Stimulated activated CD4-positive, alpha-beta T cell treated with anti-CD3 and anti-CD28 coated beads, Interleukin-1b, Interleukin-23, amount 100 ng/mL, for 48 hours (primary cell): ENCODE measurements at regions not wholly inside any gene's neighbourhood (a gene's known extent, or its start where the extent isn't known, plus 50 kb on each side); places are given as distances from the start of the nearest gene placed in this dataset.

ENCODE experiments used
- DNase-seq: peaks from one replicate; pipeline ENCODE4 v3.0.0-alpha.2; 2020

DNA sequence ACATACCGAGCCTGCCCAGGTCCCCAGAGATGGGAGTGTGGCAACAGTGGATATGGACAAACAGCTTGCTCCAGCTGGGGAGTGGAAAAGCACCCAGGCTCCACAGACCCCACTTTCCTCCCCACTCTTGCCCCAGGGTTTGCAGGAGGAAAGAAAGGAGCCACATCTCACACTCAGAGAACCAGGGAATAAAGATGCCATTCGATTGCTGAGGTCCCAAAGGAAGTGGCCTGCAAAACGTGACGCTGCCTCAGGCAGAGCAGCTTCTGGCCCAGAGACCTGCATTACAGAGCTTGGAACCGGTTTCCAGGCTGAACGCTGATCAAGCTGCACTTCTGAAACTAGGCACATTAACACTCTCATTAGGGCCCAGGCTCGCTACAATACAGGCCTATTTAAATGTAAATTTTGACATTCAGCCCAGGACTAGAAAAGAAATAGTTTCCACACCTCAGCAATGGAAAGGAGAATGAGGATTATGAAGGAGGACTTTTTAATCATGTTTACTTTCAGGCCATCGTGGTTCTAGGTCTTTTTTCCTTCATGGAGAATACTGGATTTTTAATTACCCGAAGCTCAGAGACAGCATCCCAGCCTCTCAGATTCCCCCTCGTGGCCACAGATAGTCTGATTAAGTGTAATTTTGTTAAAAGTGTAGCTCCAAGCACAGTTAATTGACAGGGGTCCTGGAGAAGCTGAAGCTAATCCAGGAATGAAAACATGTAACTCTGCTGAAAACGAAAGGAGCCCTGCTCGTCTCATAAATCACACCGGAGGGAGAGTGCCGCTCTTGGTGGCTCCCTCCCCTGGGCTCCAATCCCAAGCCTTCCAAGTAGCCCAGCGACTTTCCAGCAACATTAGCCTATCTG, 221.3 kb upstream of the RAB6C start:
- DNase-seq = no peak

DNA sequence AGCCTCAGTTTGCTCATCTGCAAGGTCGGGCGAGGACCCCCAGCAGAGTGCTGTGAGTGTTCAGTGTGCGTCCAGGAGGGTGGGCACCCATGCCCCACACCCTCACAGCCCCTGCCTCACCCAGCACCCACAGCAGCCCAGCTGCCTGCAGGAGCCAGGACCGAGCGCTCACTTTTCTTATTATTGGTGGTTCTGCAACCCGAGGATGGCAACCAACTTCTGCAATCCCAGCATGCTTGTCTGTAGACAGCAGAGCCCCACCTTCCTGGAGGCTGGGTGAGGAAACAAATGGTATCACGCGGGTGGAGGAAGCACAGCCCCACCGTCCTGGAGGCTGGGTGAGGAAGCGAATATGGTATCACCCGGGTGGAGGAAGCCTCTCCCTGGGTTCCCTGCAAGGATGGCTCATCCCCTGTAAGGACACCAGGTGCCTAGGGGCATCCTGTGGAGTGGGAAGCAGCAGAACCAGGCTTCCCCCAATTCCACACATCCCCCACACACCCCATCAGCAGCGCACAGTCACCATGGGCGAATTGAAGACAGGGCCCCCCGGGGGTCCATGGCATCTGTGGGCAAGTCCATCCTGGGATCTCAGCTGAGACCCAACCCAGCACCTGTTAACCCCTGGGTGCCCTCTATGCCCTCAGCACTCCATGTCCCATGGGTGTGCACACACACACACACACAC, 220.5 kb upstream of the RAB6C start:
- no peak for DNase-seq

DNA sequence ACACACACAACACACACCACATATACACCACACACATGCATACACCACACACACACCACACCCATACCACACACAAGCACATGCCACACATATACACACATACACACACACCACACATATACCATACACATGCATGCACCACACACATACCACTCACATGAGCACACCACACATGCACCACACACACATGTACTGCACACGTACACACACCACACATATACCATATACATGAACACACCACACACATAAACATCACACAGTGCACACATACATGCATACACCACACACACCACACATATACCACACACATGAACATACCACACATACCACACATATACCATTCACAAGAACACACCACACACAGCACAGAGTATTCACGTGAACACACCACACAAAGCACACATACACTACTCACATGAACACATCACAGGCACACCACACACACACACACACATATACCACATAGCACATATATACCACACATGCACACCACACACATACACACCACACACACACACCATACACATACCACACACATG, 219.9 kb upstream of the RAB6C start:
- DNase-seq = no peak

DNA sequence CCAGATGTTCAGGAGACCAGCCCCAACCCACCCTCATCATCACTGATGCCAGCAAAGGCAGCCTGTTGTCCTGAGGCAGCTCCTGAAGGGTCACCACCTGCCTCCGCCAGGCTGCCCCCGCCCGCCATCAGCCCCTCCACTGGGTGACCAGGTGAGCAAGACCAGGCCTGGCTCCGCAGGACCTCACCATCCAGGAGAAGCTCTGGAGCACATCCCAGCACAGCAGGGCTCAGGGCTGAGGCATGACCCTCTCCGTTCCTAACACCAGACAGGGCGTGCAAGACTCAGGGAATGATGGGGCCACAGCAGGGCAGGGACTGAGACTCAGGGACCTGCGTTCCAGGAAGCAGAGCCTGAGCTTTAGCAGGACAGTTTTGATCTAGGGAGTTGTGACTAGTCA, 218.8 kb upstream of the RAB6C start:
- DNase-seq = no peak

DNA sequence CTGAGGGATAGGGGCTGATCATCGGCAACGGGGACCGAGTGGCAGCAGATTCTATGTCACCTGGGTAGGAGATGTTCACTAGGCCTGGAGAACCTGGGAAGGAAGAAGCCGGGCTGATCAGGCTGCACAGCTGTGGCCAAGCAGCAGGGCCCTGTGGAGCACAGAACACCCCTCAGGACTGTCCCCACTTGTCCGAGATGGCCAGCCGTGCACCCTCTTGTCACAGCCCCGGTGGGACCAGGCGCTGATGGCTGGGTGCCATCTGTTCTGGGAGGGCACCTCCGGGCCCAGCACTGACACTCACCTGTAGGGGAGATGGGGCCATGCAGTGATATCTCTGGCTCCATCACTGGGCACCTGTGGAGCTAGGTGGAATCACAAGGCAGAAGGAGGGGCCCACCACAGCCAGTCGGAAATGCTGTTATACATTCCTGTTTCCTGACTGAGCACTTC, 217.9 kb upstream of the RAB6C start:
- DNase-seq = no peak

DNA sequence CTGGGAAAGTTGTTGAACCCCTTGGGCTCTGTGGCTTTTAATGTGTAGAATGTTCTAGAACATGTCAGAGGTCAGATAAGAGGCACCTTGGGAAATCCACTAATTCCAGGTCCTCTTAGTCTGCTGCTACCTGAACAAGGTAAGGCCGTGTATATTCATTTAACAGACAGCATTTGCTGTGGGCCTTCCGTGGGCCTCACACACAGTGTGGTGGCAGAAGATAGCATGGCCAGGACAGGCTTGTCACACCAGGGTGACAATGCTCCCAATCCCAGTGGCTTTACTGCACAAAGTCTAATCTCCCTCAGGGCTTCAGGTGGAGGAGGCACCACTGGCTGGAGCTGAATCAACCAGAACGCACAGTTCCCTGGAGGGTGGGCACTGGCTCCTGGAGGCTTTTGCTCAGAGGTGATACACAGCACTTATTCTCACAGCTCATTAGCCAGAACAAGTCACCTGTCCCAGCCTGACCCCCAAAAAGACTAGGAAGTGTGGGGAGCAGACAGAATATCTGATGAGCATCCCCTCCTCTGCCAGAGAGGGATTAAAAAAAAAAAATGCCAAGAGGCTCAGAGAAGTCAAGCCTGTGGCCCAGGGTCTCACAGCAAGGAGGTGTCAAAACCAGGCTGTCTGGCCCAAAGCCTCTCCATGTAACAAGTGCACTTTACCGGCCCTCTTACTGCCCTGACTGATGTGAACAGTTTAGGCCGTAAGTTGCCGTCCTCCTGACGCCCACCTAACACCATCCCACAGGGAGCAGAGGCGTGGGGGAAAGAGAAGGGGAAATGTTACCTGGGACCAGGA, 216.9 kb upstream of the RAB6C start:
- no peak for DNase-seq

DNA sequence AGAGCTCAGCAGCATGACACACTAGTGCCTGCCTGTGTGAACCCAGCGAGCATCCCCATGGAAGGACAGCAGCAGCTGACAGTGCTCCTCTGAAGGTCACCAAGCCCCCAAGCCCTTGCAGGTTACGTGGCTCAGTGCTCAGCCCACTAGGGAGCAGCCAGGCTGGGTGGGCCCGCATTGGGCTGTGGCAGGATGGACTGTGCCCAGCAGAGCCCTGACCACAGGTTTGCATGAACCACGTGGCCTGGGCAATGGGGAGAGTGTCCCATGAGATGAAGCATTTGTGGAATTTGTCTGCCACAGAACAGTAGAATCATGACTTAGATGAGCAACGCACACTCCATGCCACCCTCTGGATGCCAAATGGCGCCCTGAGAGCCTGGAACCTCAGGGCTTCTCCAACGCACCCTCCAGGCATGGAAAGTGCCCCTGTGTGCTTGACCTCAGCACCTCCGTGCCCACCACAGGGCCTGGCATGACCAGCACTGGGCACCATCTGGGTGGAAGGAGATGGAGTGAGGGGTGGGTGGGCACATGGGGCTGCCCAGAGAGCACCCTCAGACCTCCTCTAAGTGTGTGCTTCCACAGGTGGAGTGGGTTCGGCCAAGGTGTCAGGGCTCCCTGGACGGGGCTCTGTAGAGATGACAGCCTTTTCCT, 216.1 kb upstream of the RAB6C start:
- no peak for DNase-seq

DNA sequence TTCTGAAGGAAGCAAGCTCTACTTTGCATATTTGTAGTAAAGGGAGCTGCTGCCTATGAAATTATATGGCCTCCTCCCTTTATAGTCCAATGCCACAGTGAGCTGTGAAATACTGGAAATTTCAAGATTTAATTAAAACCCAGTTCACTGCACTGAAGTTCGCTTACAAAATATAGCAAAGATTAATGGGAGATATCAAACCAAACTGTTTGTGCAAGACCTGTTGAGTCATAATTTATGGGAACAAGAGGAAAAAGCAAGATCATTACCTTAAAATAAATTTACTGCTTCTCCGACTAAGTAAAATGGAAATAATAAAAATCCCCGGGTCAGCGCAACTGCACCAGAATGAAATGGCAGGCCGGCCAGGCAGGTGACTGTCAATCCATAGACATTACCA, 215.5 kb upstream of the RAB6C start:
- DNase-seq = no peak

DNA sequence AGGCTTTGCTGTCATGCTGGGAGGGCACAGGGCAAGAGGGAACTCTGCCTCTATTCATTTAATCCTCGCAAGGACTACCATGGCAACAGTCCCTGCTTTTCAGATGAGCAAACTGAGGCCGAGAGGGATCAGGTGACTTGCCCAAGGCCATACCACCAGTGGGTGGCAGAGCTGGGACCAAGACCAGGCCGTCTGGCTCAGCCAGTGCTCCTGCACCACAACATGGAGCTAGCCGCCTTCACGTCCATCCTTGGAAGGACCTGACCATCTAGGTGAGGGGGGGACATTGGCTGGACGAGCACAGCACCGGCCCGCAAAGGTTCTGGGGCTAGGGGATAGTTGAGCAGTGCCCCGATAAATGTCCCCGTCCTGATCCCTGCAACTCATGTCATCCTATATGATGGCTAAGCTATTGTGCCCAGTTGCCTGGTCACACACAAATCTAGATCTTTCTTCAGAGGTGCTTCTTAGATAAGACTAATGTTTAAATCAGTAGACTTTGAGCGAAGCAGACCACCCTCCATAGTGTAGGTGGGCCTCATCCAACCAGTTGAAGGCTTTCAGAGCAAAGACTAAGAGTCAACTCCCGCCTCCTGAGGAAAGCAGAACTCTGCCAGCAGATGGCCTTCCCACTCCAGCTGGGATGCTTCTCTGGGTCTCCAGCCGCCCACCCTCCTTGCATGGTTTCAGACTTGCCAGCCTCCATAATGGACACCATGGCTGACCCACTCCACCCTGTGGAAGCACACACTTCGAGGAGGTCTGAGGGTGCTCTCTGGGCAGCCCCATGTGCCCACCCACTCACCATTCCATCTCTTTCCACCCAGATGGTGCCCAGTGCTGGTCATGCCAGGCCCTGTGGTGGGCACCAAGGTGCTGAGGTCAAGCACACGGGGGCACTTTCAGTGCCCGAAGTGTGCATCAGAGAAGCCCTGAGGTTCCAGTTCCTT, 214.8 kb upstream of the RAB6C start:
- no peak for DNase-seq

DNA sequence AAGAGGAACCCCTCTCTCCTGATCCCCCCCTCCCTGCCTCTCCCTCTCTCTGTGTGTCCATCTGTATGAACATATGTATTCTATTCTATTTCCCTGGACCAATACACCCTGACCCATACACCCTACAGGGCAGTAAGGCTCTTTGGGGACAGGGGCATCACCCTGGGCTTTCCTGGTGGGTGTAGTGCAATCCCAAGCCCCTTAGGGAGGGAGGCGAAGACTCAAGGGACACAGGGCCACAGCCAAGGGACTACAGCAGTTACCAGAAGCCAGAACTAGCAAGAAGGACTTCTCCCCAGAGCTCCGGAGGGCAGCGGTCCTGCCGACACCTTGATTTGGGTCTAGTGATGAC, 214.2 kb upstream of the RAB6C start:
- DNase-seq = no peak

DNA sequence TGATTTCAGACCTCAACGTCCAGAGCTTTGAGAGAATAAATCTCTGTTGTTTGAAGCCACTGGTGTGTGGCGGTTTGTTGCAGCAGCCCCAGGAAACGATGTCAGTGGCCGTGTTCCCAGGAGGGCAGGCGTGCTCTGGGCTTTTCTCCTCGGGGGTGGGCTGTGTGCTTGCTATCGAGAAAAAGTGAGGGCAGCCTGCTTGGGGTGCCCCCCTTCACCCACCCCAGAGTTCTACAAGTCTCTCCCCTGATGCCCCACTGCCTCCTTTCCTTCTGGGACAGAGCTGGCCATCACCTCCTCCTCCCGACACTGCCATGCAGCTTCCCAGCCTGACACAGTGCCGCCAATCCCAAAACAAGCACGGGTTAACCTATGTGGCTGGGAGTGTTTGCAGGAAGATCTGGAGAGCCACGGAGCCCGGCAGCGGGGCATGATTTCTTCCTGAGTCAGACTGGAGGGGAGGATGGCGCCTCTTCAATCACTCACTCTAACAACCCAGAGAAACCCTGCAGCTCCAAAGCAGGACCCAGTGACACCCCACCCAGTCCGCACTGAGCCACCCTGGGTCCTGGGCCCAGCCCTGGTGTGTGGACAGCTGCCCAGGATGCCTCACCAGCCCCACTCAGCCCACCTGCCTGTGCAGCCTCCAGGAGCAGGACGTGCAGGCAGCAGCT, 213.7 kb upstream of the RAB6C start:
- no peak for DNase-seq

DNA sequence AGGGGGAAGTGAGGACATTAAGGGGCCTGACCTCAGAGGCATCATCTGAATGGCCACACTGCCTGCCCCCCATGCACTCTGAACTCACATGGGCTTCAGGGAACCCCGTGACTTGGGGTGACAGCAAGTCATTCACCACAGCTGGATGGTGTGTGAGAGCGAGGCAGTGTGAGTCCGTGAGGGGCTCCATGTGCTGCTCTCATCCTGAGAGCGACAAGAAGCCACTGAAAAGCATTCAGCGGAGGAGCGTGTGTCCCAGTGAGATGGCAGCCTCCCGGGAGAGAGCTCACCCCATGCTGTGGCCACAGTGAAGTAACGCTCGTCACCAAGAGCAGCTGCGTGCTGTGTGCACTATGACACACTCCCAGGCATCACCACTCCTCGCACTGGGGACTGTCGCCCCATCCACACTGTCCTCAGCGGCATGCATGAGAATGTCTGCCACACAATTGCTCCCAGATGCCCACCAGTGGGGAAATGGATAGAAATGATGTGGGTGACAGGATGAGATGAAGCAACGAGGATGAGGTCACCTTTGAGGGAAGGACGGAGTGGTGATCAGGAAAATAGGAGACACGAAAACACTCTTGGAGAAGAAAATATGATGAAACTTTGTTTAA, 213.0 kb upstream of the RAB6C start:
- DNase-seq = no peak

DNA sequence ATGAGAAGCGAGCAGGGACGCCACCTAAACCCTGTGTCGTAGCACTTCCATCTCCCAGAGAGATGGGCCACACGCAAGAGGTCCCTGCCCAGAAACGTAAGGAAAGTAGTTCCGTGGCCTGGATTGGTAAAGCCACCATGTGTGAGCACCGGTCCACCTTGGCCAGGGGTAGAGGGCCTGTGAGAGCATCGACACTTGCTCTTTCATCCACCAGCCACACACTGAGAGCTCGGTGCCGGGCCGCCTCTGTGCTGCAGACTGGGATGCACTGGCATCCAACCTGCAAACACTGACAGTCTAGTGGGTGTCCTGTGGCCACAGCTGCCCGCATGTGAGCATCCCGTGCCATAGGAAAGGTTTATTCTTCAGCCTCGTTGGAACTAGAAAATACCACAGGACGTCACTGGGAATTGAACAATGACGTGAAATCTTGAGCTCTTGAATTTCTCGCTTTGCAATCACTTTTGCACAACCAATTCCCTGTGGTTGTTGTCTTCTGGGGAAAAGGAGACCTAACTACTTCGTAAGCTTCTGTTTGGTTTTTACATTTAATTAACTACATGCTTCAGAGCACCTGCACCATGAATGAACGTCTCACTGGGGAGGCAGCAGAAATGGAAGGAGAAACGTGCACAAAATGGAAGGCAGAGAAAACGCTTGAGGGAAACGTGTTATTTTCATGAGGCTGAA, 212.0 kb upstream of the RAB6C start:
- no peak for DNase-seq

DNA sequence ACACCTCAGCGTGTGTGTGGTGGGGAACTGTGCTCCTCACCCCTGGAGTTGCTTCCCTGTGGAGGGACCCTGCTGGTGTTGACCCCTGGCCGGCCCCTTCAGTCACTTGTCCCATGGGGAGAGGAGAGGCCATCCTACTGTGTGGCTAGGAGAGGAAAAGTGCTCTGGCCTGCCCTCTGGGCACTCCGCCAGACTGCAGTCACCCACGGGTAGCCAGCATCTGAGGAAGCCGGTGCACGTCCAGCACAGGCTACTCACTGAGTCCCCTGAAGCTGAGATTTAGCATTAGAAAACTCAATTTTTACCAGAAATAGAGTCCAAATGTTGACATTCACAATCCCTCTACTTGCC, 211.5 kb upstream of the RAB6C start:
- DNase-seq = no peak

DNA sequence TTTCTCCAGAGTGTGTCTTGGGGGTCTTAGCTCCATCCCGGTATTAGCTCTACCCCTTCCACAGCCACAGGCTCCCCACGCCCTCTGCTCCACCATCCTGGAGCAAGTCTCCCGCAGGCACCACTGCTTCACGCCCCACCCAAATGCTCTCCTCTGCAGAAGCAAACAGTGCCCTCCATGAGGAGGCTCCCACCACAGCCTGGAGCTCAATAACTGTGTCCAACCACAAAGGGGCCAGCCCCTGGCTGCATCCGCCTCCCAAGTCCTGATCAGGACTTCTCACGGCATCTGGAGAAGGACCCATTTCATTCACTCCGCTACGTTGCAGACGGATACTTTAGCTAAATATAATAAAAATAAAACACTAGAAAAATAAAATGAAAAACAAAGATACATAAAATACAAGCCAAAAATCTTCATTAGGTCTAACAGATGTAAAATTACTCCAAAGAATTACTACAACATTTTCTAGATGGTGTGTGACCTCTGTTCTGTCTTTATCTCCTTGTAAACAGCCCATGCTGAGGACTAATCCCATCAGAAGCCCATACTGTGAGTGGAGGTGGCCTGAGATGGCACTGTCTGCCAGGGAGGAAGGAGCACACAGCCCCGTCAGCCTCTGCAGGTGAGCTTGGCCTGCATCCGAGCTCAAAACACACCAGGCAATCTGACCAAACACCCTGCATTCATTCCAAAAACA, 210.8 kb upstream of the RAB6C start:
- no peak for DNase-seq

DNA sequence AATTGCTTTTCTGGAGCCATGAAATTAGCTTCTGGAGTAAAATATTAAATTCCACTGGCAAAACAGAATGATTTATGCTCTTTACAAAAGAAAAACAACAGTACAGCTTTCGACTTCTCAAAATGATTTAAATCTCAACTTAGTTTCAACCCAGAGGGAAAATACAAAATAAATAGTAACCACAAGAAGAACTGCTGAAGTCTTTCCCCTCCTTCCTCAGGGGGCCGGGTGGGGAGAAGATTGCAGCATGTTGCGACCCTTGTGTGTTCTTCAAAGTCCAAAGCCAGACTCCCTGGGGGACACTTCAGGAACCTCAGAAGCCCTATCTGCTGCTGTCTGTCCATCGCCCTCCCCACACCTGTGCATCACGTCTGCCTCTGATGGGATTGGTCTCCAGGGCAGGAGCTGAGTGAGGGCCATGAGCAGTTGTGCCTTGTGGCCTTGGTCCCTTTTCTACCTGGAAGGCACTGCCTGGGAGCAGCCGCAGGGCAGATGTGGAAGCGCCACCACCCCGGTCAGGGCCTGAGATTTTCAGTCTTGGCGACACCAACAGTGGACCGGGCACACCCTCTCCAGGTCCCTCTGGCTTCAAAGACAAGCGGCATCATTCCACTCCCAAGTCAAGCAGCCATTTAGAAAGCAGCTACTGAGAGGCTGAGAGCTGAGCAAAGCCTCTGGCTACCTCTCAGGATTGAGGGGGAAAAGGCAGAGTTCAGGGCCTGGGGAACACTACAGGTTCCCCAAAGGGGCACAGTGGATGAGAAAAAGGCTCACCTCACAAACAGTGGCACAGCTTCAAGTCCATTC, 210.1 kb upstream of the RAB6C start:
- DNase-seq = no peak

DNA sequence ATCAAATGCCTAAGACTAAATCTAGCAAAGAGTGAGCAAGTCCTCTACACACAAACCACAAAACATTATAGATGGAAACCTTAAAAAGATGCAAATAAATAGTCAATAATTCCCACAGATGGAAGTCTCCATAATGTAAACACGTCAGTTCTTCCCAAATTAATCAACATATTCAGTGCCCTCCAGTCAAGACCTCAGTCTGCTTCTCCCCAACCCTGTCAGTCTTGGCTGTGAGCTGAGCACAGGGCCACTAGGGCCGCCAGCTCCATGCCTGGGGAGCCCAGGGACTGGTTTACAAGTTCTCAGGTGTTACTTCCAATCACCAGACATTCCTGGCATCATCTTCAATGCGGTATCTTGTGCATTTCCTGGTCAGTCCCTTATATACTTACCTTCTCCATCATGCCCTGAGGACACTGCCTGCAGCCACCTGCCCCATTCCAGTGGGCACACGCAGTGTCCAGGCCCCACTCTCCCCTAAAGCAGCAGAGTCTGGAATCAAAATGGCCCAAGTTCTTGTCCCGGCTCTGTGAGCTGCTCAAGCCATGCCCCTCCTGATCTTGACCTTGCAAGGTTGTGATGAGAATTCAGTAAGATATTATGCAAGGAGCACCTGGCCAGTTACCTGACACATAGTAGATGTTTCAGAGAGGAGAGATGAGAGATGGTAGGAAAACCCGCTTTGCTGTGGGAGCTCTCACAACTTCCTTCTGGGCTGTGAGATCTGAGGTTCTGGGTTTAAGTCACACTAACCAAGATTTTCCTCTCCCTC, 207.9 kb upstream of the RAB6C start:
- no peak for DNase-seq

DNA sequence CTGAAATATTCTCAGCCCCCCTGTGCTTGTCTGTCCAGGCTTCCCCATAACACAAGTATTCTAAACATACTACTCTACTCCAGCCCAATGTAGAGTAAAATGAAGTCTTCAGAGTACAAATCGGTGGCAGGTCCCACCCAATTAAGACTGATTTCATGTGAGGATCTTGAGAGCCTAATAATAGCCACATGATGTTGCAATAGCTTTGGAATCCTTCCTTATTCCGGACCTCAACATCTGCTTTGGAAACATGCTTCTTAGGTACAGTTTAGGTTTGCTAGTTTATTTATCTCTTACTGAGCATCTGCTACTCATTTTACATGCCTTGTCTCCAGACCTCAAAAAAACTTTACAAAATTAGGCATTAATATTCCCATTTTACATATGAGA, 207.3 kb upstream of the RAB6C start:
- no peak for DNase-seq
